ENCODE measurements at regions not wholly inside any gene's neighbourhood (a gene's known extent, or its start where the extent isn't known, plus 50 kb on each side); places are given as distances from the start of the nearest gene placed in this dataset.

DNA sequence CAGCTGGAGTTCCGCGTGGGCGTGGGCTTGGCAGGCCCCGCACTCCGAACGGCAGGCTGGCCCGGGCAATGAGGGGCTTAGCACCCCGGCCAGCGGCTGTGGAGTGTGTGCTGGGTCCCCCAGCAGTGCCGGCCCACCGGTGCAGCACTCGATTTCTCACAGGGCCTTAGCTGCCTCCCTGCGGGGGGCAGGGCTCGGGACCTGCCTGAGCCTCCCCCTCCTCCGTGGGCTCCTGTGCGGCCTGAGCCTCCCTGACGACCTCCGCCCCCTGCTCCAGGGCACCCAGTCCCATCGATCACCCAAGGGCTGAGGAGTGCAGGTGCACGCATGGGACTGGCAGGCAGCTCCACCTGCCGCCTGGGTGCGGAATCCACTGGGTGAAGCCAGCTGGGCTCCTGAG, 191.8 kb downstream of the CYLC2 start:
- TF ChIP-seq, protein P1, sequence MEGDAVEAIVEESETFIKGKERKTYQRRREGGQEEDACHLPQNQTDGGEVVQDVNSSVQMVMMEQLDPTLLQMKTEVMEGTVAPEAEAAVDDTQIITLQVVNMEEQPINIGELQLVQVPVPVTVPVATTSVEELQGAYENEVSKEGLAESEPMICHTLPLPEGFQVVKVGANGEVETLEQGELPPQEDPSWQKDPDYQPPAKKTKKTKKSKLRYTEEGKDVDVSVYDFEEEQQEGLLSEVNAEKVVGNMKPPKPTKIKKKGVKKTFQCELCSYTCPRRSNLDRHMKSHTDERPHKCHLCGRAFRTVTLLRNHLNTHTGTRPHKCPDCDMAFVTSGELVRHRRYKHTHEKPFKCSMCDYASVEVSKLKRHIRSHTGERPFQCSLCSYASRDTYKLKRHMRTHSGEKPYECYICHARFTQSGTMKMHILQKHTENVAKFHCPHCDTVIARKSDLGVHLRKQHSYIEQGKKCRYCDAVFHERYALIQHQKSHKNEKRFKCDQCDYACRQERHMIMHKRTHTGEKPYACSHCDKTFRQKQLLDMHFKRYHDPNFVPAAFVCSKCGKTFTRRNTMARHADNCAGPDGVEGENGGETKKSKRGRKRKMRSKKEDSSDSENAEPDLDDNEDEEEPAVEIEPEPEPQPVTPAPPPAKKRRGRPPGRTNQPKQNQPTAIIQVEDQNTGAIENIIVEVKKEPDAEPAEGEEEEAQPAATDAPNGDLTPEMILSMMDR (conservative IDR thresholded peaks at IDR 0.05 in 1 of 2, IDR thresholded peaks at IDR 0.05 in 1 of 2; ENCODE audit: extremely low read depth in 1 of 2, insufficient read depth in 1 of 2, low read depth in 1 of 2, low read length in 2 of 2) = no peak
- no peak for TF ChIP-seq EZH2 (IDR thresholded peaks at IDR 0.05; ENCODE audit: borderline replicate concordance, low read length)

Measured in mammary epithelial cell (primary cell).